ENCODE measurements at regions not wholly inside any gene's neighbourhood (a gene's known extent, or its start where the extent isn't known, plus 50 kb on each side); places are given as distances from the start of the nearest gene placed in this dataset.
"Not testable (repeated sequence)": the region's sequence is repeated elsewhere in the genome, so short reads cannot be mapped to it uniquely, and the experiment has no call there.

DNA sequence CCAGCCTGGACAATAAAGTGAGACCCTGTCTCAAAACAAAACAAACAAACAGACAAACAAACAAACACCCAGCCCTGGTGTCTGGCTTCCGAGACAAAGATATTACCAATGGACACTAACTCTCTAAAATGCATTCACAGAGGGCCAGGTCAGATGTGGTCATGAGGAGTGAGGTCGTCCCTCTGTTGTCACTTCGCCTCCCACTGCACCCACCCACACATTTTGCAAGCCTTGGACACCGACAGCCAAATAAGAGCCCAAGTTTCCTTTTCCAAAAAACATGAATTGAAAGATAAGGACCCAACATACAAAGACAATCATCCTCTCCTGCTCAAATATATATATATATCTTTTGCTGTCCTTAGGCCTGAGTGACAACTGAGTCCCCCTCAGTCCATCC lies 319.9 kb downstream of the TSN start:
- DNase-seq: no peak

DNA sequence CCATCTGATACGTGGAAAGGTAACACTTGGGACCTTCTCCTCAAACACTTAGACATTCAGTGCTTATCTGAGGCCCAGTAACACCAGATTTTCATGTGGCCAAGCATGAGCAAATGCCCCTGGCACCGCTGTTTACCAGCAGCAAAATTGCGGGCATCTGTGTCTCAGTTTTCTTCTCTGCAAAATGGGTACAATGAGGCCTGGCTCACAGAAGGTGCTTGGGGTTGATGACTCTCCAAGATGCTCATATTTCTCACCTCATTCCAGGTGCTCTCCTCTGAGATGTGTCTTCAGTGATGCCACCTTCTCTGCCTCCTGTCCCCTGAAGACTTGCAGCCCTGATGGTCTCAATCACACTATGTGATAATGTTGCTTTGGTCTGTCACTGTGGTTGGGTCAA lies 321.7 kb downstream of the TSN start:
- DNase-seq: no peak

DNA sequence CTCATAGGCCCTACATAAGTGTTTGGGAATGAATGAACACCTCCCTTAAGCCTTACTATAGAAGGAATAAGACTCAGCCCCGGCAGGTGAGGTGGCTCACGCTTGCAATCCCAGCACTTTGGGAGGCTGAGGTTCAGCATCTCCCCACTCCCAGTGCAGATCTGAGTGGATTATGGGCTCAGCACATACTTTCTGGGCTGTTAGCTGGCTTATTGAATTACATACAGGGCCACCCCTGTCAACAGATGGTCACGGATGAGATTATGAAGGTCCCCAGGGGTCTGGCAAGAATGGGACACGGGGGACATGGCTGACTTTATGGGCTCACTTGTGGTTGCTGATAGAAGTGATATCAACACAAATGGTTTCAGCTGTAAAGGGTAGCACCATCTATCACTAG lies 322.3 kb downstream of the TSN start:
- no peak for DNase-seq

DNA sequence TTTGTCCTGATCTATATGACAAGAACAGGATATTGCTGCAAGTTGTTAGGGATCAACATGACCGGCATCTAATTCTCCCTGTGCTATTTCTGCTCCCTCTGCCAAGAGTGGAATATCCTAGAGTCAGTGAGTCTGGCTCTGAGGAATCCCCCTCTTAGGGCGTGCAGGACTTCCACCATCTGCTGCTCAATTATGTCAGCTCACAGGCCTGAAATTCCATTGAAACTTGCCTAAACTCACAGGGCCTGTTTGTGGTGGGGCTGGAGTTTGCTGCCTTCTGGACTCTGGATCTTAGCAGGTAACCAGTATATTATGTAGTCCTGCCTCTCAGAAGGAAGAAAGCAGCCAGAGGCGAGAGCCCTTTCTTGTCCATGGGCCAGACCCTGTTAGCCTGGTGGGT lies 323.0 kb downstream of the TSN start:
- DNase-seq: no peak

DNA sequence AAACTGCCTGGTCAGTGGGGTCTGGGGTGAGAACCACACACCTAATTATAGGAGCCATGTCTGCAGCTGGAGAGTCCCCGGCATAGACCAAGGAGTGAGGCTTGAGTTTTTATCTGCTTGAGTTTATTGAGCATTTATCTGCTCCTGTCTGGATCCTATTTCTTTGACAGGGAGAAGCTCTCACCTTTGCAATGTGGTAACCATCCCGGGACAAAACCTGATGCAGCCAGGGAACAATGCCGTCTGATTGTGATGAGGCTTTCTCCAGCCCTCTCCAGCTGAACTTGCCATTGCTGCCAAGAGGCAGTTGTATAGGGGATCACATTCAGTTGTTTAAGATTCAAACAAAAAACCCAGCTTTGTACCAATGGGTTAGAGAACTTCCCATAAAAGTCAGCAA lies 324.4 kb downstream of the TSN start:
- no peak for DNase-seq

DNA sequence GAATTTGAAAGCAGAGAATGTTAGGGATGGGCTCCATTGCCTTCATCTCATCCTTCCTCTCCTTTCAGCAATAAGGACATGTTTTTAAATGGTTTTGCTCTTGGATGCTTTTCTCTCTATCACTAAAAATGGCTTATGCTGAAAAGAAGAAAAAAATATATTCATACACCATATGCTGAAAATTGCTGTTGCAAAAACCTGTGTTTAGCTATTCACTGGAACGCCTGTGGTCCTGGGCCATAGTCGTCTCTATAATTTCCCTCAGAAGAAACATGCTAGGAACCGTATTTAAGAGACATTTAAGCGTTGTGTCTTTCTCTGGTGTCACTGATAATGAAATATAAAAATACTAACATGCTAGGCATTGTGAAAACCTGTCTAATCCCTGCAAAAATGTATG lies 324.9 kb downstream of the TSN start:
- DNase-seq: no peak

DNA sequence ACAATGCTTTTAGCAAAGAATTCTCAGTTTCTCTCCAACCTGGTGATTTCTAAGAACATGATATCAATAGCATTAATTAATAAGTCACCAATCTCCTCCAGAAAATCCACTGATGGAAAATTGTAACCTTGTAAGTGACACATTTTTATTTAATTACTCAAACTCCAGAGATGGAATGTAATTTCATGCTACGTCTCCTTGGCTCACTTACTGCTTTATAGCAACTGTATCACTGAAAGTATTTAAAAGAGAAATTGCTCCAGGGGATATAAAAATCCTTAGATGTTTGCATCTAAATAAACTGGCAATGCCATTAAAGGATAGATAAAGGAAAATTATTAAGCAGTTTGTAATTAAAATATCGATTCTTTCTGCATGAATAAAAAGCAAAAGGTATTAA lies 325.4 kb downstream of the TSN start:
- DNase-seq: no peak

DNA sequence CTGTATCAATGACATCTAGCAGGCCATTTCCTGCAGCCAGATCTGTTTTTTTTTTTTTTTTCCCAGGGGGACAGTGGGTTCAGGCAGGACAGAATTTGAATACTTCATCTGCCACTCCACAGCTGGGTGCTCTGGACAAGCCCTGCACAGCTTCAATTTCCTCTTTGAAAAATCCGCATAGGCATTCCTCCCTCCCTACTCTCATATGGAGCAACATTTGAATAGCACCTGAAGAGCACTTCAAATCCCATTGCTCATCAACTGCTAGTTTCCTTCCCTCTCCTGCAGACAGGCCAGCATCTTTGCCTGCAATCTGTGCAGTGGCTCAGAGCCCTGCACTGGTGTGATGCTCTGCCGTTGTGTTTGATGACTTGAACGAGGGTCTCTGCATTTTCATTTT lies 326.3 kb downstream of the TSN start:
- no peak for DNase-seq

DNA sequence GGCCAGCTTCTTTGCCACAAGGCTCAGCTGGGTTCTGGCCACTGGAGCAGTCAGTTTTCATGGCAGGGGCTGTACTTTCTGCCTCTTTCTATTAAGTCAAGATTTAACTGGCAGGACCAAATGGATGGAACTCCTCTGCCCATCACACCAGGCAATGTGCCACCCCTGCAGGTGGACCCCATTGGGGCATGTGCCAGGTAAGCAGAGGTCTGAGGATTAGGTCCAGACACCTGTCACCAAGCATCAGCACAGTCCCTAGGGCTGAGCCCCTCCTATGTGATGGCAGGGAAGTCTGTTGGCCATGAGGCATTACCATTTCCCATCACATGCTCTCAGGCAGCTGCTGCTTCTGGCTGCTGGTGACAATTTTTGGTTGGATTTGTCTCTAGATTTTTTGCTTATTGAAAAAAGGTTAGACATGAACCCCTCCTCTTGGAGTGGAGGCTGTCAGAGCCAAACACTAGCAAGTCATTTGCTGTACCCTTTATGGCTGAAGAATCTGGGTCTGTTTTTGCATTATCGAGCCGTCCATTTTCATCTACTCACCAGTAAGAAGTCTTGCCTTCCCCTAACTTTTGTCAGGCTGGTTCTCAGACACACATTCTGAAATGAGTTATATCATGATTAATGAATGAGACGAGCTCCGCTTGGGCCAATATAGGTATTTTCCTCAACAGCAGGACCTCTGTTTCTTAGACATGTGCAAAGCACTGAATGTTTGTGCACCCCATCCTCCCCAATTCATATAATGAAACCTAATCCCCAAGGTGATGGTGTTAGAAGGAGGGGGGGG lies 328.0 kb downstream of the TSN start:
- no peak for DNase-seq

DNA sequence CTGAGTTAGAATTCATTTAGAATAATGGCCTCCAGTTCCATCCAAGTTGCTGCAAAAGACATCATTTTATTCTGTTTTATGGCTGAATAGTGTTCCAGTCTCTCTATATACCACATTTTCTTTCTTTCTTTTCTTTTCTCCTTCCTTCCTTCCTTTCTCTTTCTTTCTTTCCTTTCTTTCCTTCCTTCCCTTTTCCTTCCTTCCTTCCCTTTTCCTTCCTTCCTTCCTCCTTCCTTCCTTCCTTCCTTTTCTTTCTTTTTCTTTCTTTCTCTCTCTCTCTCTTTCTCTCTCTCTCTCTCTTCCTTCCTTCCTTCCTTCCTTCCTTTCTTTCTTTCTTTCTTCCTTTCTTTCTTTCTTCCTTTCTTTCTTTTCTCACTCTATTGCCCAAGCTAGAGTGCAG lies 330.2 kb downstream of the TSN start:
- not testable (repeated sequence) for DNase-seq

DNA sequence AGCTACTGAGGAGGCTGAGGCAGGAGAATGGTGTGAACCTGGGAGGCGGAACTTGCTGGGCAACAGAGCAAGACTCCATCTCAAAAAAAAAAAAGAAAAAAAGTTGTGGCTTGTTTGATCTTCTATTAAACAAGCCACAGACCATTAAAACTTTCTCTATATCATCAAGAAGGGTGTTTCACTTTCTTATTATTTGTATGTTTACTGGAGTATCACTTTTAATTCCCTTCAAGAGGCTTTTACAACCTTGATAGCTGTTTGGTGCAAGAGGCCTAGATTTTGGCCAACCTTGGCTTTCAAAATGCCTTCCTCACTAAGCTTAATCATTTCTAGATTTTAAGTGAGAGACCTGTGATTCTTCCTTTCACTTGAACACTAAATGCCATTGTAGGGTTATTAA lies 339.1 kb downstream of the TSN start:
- no peak for DNase-seq

DNA sequence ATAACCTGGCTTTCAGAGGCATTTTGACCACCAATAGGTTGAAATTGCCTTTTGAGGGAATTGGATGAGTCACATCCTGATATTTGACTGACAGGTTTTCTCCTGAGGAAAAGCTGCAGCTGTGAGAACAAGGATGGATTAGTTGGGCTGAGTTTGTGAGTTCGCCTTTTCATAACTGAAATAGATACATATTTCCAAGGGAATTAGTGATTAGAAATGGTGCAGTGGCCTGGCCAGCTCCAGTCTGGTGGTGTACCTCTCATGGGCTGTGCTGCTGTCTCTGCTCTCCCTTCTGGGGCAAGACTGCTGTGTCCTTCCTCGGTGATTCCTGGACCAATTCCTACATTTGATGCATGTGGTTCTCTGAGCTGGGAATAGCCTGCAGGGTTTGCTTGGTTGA lies 341.3 kb downstream of the TSN start:
- DNase-seq: no peak

DNA sequence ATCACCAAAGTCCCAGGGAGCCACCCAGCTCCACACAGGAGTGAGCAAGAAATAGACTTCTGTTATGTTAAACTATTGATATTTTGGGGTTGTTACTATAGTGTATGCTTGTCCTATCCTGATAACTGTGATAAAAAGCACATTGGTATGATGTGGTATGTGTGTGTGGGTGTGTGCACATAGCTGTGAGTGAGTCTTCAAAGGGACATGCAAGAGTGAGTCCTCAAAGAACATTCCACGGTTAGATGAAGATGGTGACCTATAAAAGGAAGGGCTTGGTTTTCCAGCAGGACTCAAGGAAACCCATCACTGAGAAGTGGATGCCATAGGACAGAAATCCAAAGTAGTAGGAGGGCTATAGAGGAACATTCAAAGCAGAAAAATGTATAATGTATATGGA lies 342.9 kb downstream of the TSN start:
- no peak for DNase-seq

DNA sequence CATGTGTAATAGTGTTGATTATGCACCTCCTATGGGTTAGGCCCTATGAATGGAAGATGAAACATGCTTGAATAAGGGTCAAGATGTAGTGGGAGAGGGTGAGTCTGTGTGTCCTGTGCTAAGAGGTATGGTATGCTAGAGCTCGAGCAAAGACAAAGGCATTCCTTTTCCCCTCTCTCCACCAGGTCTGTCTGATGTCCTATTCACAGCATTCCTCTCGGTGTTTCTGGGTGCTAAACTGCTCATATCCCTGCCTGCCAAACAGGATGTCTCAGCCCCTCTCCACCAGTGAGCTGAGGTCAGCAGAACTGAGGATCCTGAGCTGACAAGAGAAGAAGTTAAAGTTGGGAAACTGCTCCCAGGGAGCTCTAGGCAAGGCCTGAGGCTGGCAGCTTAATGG lies 344.9 kb downstream of the TSN start:
- DNase-seq: no peak

DNA sequence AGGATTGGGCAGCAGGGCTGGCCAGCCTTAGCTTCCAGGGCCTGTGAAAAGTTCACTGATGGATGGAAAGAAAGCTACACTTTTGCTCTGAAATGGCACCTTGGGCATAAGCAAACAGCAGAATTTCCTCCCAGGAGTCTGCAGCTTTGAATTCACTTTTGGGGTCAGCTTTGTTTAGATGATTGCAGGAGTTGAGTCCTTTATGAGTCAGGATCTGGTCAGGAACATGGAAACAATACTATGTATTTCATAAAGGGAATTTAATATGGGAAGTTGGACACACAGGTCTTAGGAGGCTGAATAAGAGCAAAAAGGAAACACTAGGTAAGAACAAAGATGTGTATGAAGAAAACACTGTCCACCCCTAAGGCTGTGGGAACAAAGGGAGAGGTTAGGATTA lies 345.3 kb downstream of the TSN start:
- DNase-seq: no peak

DNA sequence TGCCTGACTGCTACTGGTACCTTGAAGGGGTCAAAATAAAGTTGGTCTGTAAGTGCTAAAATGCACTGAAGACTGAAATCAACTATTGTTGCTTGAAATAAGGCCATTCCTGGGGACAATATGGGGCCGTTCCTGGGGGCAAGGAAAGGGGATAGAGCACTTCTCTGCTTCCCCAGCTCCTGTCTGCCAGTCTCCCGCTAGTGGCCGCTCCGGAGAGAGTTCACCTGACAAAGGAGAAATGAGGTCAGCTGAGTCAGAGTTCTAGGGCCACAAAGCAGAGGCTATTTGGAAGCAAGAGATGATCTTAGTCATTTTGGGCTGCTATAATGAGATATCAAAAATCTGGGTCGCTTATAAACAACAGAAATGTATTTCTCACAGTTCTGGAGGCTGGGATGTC lies 345.9 kb downstream of the TSN start:
- DNase-seq: no peak

DNA sequence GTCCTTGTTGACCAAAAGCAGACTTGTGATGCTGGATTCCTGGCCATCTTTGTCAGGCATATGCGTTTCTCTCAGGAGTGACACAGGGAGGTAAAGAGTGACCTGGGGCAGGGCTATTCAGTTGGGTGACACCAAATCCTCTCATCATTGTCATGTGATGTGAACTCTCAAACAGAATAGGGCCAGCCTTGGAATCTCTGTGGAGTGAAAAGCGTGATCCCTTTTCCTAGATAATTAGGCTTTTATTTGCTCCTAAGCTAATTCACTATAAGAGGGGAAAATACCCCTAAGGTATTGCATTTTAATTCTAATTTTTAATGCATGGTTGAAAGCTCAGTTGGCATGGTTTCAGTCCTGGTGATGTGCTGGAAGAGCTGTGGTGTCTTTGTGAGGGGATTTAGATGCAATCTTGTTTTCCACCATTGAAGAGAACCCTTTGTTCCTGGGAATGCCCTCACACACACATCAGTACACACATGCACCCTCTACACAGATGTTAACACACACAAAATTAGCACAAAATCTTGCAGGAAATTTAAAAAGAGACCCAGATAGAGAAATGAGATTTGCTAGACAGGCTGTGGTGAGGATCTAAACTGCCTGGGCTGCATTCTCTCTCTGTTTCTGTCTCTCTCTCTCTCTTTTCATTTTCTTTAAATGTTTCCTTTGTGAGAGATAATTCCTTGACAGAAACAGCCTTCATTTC lies 349.9 kb downstream of the TSN start:
- DNase-seq: no peak

DNA sequence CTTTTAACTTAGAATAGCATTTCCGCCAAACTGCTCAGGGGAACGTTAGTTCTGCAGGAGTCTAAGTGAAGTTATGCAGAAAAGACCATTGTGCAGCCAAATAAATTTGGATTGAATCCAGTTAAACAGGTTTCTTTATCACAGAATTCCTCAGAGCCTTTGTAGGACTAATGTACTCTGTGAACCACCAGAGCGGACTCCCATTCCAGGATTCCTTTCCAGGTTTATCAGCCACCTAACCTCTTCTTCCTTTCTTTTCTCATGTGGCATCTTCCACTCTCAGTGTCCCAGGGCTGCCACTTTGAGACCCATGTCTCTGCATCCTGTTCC lies 350.4 kb downstream of the TSN start:
- no peak for DNase-seq

DNA sequence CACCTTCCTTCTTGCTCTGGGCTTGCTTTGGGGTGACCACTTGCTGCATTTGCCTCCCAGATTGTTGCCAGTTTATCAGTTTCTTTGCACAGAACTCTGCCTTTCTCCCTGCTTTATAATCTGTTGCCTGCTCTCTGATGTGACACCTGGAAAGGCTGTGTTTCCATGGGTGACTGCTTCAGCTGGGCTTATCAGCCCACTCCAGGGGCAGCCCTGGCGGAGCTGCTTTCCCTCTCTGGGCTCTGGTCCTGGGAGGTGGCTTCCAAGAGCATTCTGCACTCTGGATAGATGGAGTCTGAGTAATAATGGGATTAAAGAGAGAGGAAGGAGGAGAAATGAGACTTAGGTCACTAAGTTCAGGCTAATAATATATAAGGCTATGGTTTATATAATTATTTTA lies 352.7 kb downstream of the TSN start:
- DNase-seq: no peak

DNA sequence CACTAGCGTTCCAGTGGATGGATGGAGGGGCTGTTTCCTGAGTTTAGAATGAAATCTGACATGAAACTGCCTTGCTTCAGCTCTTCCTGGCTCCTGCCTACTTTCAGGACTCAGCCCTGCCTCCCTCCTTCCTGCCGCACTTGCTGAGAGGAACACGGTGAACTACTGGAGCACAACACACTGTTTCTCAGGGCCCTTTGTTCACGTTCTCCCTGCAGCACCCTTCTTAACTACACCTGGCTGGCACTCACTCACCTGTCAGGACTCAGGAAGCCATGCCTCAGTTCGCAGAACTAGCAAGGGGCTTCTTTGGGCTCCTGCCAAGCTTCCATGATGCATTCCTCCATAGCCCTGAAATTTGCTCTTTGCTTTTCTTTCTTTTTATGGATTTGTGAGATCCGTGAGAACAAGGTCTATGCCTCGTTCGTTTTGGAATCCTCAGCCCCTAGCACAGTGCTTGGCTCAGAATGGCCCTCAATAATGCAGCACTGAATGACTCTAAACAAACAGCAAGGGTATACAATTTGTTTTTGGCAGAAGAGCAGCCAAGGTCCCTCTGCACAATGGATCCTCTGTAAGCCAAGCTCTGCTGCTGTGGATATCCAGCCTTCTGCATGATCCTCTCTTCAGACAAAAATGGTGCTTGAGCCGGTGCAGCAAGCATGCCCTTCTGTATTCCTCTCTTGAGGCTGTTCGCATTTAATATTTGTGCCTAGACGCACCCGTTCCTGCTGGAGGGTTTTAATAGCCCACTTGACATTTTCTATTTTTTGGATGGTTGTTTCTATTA lies 357.0 kb downstream of the TSN start:
- DNase-seq: no peak

DNA sequence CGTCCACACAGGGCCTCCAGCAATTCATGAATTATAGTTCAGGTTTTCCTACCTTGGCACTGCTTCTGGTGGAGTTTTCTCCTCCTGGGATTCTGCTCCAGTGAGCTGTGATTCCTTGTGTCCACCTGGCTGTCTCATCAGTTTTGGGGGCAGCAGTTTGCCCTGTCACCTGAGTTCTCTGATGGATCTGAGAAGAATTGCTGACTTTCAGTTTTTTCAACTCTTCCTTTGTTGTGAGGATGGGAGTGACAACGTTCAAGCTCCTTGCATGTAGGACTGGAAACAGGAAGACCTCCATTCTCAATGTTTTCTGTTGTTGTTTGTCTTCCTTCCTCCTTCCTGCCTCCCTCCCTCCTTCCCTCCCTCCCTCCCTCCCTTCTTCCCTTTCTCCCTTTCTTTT lies 359.0 kb downstream of the TSN start:
- DNase-seq: no peak

DNA sequence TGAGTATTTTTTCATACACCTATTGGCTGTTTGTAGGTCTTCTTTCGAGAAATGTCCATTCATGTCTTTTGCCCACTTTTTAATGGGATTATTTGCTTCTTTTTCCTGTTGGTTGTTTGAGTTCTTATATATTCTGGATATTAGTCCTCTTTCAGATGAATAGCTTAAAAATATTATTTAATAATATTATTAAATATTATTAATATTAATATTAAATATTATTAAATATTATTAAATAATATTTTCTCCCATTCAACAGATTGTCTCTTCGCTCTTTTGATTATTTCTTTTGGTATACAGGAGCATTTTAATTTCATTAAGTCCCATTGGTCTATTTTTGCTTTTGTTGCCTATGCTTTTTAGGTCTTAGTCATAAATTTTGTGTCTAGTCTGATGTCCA lies 361.9 kb downstream of the TSN start:
- DNase-seq: no peak

DNA sequence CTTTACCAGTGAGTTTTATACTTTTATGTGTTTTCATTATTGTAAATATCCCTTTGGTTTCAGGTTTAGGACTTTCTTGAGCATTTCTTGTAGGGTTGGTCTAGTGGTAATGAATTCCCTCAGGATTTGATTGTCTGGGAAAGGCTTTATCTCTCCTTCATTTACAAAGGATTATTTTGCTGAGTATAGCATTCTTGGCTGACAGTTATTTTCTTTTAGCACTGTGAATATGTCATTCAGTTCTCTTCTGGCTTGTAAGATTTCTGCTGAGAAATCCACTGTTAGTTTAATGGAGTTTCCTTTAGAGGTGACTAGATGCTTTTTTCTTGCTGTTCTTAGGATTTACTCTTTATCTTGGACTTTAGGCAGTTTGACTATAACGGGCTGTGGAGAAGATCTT lies 373.9 kb downstream of the TSN start:
- DNase-seq: no peak

DNA sequence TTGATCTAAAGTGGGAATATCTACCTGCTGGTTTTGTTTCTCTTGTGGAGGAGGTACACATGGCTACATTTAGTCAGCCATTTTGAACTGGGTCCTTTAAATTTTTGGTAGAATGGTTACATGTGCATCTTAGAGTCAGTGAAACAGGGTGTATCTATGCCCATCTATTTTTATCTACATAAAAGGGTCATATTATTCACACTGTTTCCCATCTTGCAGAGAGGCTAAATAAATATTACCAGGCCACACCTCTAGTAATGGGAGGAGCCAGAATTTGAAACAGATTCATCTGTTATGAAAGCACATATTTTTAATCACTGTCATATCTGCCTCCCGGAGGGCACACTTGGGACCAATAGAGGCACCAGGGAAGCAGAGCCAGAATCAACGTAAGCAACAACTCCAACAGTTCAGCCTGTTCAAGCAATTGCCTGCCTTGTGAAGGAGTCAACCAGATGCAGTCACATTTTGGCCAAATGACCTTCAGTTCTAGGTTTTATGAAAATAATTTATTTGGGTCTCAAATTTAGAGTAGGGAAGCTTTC lies 376.8 kb downstream of the TSN start:
- no peak for DNase-seq
